ENCODE measurements at regions not wholly inside any gene's neighbourhood (a gene's known extent, or its start where the extent isn't known, plus 50 kb on each side); places are given as distances from the start of the nearest gene placed in this dataset.

DNA sequence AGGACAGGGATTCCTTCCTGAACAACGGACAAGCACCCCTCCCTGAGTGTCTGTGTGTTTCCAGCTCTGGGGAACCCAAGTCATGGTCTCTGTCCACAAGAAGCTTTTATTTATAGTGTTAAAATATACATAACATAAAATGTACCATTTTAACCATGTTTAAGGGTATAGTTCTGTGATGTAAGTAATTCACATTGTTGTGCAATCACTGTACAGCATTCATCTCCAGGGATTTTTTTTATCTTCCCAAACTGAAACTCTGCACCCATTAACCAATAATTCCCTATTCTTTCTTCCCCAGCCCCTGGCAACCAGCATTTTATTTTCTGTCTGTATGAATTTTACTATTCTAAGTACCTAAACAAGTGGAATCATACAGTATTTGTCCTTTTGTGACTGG, 84.2 kb downstream of the FOXF2 start:
- no peak overlapping the region for H4K8ac ChIP-seq (replicated peaks; ENCODE audit: insufficient read length, low read depth, low read length)
- no peak overlapping the region for H3T11ph ChIP-seq (ENCODE audit: low read length)
- Mint-ChIP-seq H3K27me3 (ENCODE audit: low read depth) (peaks cover 6% of the 10 kb centered on the region; the same call in 1 of the 2 replicates), H3K4me1 (peaks cover 10 to 18% of the 10 kb centered on the region in 2 experiments), H3K27ac (no peak overlapping the region), H3K9me3 (no peaks in the 10 kb centered on the region; a peak in 2 of 5 replicates), H3K4me3 (no peak overlapping the region), H3K36me3 (ENCODE audit: insufficient read depth in 1 of 3, low read depth in 3 of 3) (no peaks in the 10 kb centered on the region; a peak in 1 of 7 replicates)
- no peaks in the 10 kb centered on the region for H3K9me3 ChIP-seq (ENCODE audit: control insufficient read depth, low read depth, low read length)
- H3K27me3 ChIP-seq (ENCODE audit: insufficient read depth, low read length): no peaks in the 10 kb centered on the region
- no peak overlapping the region for H2BK20ac ChIP-seq (ENCODE audit: low read depth, low read length, poor library complexity, severe bottlenecking)
- no peaks in the 10 kb centered on the region for H3K79me2 ChIP-seq (ENCODE audit: insufficient read depth, low read length)
- H3K18ac ChIP-seq (ENCODE audit: insufficient read length, low read depth, low read length): no peak overlapping the region
- no peak overlapping the region for H2AFZ ChIP-seq (ENCODE audit: low read length)
- no peak overlapping the region for H3K27ac ChIP-seq (ENCODE audit: insufficient read length, low read depth, low read length)
- peaks cover 2% of the 10 kb centered on the region; the same call in 1 of the 2 replicates for H3K4me1 ChIP-seq (ENCODE audit: insufficient read depth, low read length)
- no peaks in the 10 kb centered on the region for H4K20me1 ChIP-seq (ENCODE audit: control insufficient read depth, insufficient read depth, insufficient read length)
- H2BK12ac ChIP-seq (ENCODE audit: insufficient read length, low read depth, low read length): no peak overlapping the region
- no CpG with 5 or more reads among the region's 1 CpG for WGBS (ENCODE audit: extremely low coverage, insufficient read length, low lambda C conversion rate)
- H3K56ac ChIP-seq (ENCODE audit: insufficient read length, low read depth, low read length): no peak overlapping the region
- no peak overlapping the region for H3K9ac ChIP-seq (ENCODE audit: extremely low read depth, insufficient read length, low read length)
- H2BK120ac ChIP-seq (ENCODE audit: low read depth, low read length, poor library complexity, severe bottlenecking): no peak overlapping the region
- no peak for DNase-seq
- H3K79me1 ChIP-seq (ENCODE audit: insufficient read depth, low read depth, low read length, poor library complexity, severe bottlenecking): no peaks in the 10 kb centered on the region
- H2BK15ac ChIP-seq (ENCODE audit: low read depth, low read length): no peak overlapping the region
- TF ChIP-seq, protein P1, sequence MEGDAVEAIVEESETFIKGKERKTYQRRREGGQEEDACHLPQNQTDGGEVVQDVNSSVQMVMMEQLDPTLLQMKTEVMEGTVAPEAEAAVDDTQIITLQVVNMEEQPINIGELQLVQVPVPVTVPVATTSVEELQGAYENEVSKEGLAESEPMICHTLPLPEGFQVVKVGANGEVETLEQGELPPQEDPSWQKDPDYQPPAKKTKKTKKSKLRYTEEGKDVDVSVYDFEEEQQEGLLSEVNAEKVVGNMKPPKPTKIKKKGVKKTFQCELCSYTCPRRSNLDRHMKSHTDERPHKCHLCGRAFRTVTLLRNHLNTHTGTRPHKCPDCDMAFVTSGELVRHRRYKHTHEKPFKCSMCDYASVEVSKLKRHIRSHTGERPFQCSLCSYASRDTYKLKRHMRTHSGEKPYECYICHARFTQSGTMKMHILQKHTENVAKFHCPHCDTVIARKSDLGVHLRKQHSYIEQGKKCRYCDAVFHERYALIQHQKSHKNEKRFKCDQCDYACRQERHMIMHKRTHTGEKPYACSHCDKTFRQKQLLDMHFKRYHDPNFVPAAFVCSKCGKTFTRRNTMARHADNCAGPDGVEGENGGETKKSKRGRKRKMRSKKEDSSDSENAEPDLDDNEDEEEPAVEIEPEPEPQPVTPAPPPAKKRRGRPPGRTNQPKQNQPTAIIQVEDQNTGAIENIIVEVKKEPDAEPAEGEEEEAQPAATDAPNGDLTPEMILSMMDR (conservative IDR thresholded peaks at IDR 0.05): no peak
- H3K23ac ChIP-seq (ENCODE audit: insufficient read length, low read depth, low read length): no peak overlapping the region
- no peak overlapping the region for H4K91ac ChIP-seq (ENCODE audit: insufficient read length, low read depth, low read length)
- H3K14ac ChIP-seq (ENCODE audit: insufficient read depth, low read length): no peak overlapping the region
- H3K4me2 ChIP-seq (ENCODE audit: insufficient read depth, insufficient read length, low read length): no peak overlapping the region
- H2AK5ac ChIP-seq (ENCODE audit: insufficient read length, low read length): no peak overlapping the region
- no peak overlapping the region for H2BK5ac ChIP-seq (ENCODE audit: insufficient read length, low read length)
- H3K4ac ChIP-seq (ENCODE audit: low read depth, low read length): no peak overlapping the region
- no peak overlapping the region for H4K5ac ChIP-seq (ENCODE audit: insufficient read length, low read depth, low read length)
- no peaks in the 10 kb centered on the region for H3K23me2 ChIP-seq (ENCODE audit: insufficient read length, low read depth, low read length, poor library complexity, severe bottlenecking)

All from H9 (cell line).